GM12878 (cell line): ENCODE measurements at regions not wholly inside any gene's neighbourhood (a gene's known extent, or its start where the extent isn't known, plus 50 kb on each side); places are given as distances from the start of the nearest gene placed in this dataset.

Experiments used
- ATAC-seq: fragments of 200-7000 bp; cut with Tn5 transposase; 3 replicates; pipeline ENCODE4 v1.9.1; 2020; ENCODE audit warnings: mild to moderate bottlenecking, moderate library complexity
- BruUV-seq: library from RNA; stranded (reverse); fragments of 400-500 nt; replicated peaks from 2 replicates; lab custom pipeline; 2021; lab: Mats Ljungman, UMichigan
- CTCF ChIA-PET: fragments of 300-600 bp; sonication (Branson Sonifier 250); formaldehyde crosslinking; extraction: SDS; loops from one replicate; lab custom pipeline; 2021; ENCODE audit warnings: inconsistent platforms; lab: Yijun Ruan, JAX
- POLR2A ChIA-PET: fragments of 350-600 bp; formaldehyde crosslinking; extraction: SDS; loops from one replicate; lab custom pipeline; 2021; ENCODE audit warnings: inconsistent platforms; lab: Charles Lee
- RAD21 ChIA-PET: fragments of 300-600 bp; sonication (Branson Sonifier 250); formaldehyde crosslinking; loops from one replicate; lab custom pipeline; 2023; ENCODE audit warnings: antibody characterized with exemption; ENCODE audit not compliant: unreplicated experiment; lab: Charles Lee
- SMC1A ChIA-PET: fragments of 300-600 bp; sonication (Branson Sonifier 250); formaldehyde crosslinking; loops from one replicate; lab custom pipeline; 2023; ENCODE audit not compliant: unreplicated experiment, uncharacterized antibody; lab: Charles Lee
- DNase-seq: peaks from one replicate; pipeline ENCODE4 v3.0.0-alpha.2; 2011; ENCODE audit warnings: low read depth, low spot score
- FAIRE-seq: peaks from 3 replicates; lab custom pipeline; 2011; peaks lifted over from hg19 to GRCh38; lab: Jason Lieb, UNC
- H2AFZ ChIP-seq: 2 replicates; pipeline ENCODE4 v1.6.0; 2011; ENCODE audit warnings: low read depth, low read length, control low read depth; ENCODE audit not compliant: control insufficient read depth
- H3K27ac ChIP-seq: 2 replicates; pipeline ENCODE4 v1.5.1; 2011; ENCODE audit warnings: control low read depth; ENCODE audit not compliant: control insufficient read depth, insufficient read depth
- H3K27me3 ChIP-seq, 2 experiments: replicated peaks in 1 of 2; 2 replicates each; pipeline versions ENCODE4 v1.6.0 to v1.6.1; 2011; ENCODE audit warnings: low read length in 1 of 2; ENCODE audit not compliant: control insufficient read depth in 2 of 2, insufficient read depth in 2 of 2
- H3K36me3 ChIP-seq, 2 experiments: 2 replicates each; pipeline ENCODE4 v1.5.1; 2011; ENCODE audit warnings: low read length in 1 of 2; ENCODE audit not compliant: control insufficient read depth in 2 of 2, insufficient read depth in 2 of 2
- H3K4me1 ChIP-seq: 2 replicates; pipeline ENCODE4 v1.6.1; 2011; ENCODE audit warnings: mild to moderate bottlenecking, low read length, moderate library complexity, mixed read lengths; ENCODE audit not compliant: control insufficient read depth, insufficient read depth
- H3K4me2 ChIP-seq: 2 replicates; pipeline ENCODE4 v1.6.0; 2011; ENCODE audit warnings: control low read depth; ENCODE audit not compliant: control insufficient read depth, insufficient read depth
- H3K4me3 ChIP-seq: fragments of 200-600 bp; sonication (generic); 2 replicates; pipeline ENCODE4 v1.5.1; 2016
- H3K79me2 ChIP-seq: 2 replicates; pipeline ENCODE4 v1.6.0; 2011; ENCODE audit warnings: low read length; ENCODE audit not compliant: control insufficient read depth, insufficient read depth
- H3K9ac ChIP-seq: 2 replicates; pipeline ENCODE4 v1.8.0; 2011; ENCODE audit warnings: low read length, control low read depth, mixed read lengths; ENCODE audit not compliant: control insufficient read depth, insufficient read depth
- H3K9me3 ChIP-seq: replicated peaks from 3 replicates; pipeline ENCODE4 v1.5.1; 2011; ENCODE audit warnings: mild to moderate bottlenecking, low read length; ENCODE audit not compliant: control insufficient read depth, insufficient read depth
- H4K20me1 ChIP-seq: 2 replicates; pipeline ENCODE4 v1.6.0; 2011; ENCODE audit not compliant: control insufficient read depth, insufficient read depth
- BHLHE40 ChIP-seq, 2 experiments: fragments of 450-650 bp in 1 of 2; IDR thresholded peaks; 2 replicates each; pipeline ENCODE4 v1.6.1; 2011 to 2017; ENCODE audit warnings: low read depth in 2 of 2, borderline replicate concordance in 1 of 2, improper control_type of control experiment in 1 of 2, low read length in 1 of 2, mild to moderate bottlenecking in 1 of 2
- BRCA1 ChIP-seq: IDR thresholded peaks from 2 replicates; pipeline ENCODE4 v1.6.1; 2011; ENCODE audit warnings: low read depth, low read length, improper control_type of control experiment
- CBX5 ChIP-seq: sonication (generic); IDR thresholded peaks from 2 replicates; pipeline ENCODE4 v1.6.1; 2016; ENCODE audit warnings: low read depth, moderate library complexity, mild to moderate bottlenecking, inconsistent platforms
- CREM ChIP-seq: IDR thresholded peaks from 2 replicates; pipeline ENCODE4 v1.6.1; 2014; ENCODE audit warnings: antibody characterized with exemption, low read depth
- KDM1A ChIP-seq: fragments of 200-600 bp; sonication (generic); IDR thresholded peaks from 2 replicates; pipeline ENCODE4 v1.6.1; 2016; ENCODE audit warnings: borderline replicate concordance
- MEF2B ChIP-seq: fragments of 450-650 bp; IDR thresholded peaks from 2 replicates; pipeline ENCODE4 v1.6.1; 2018; ENCODE audit warnings: mild to moderate bottlenecking, moderate library complexity; ENCODE audit not compliant: partially characterized antibody, poor library complexity, severe bottlenecking
- PAX5 ChIP-seq: IDR thresholded peaks from 2 replicates; pipeline ENCODE4 v1.6.1; 2011; ENCODE audit warnings: low read depth, low read length, borderline replicate concordance
- PKNOX1 ChIP-seq: fragments of 450-650 bp; IDR thresholded peaks from 2 replicates; pipeline ENCODE4 v1.6.1; 2016; ENCODE audit warnings: mild to moderate bottlenecking
- RAD21 ChIP-seq: IDR thresholded peaks from 2 replicates; pipeline ENCODE4 v1.6.1; 2011; ENCODE audit warnings: mild to moderate bottlenecking, low read depth, low read length, moderate library complexity; ENCODE audit not compliant: insufficient read depth
- RB1 ChIP-seq: fragments of 450-650 bp; formaldehyde crosslinking; IDR thresholded peaks from 2 replicates; pipeline ENCODE4 v1.6.1; 2017; ENCODE audit warnings: mild to moderate bottlenecking, borderline replicate concordance
- RCOR1 ChIP-seq: conservative IDR thresholded peaks from 2 replicates; pipeline ENCODE4 v1.6.1; 2012; ENCODE audit warnings: low read depth, low read length, improper control_type of control experiment
- RELB ChIP-seq: fragments of 450-650 bp; IDR thresholded peaks from 2 replicates; pipeline ENCODE4 v1.6.1; 2017; ENCODE audit warnings: low read depth, mild to moderate bottlenecking, moderate library complexity
- SMAD5 ChIP-seq: IDR thresholded peaks from 2 replicates; pipeline ENCODE4 v1.6.1; 2016; ENCODE audit warnings: antibody characterized with exemption, low read depth
- SMC3 ChIP-seq: IDR thresholded peaks from 2 replicates; pipeline ENCODE4 v1.6.1; 2011; ENCODE audit warnings: low read length, improper control_type of control experiment, borderline replicate concordance
- SP1 ChIP-seq: IDR thresholded peaks from one replicate; pipeline ENCODE4 v1.6.1; 2011; ENCODE audit warnings: low read depth, low read length
- SREBF1 ChIP-seq: IDR thresholded peaks from 2 replicates; pipeline ENCODE4 v1.6.1; 2012; ENCODE audit warnings: mild to moderate bottlenecking, low read length
- TCF12 ChIP-seq: IDR thresholded peaks from 2 replicates; pipeline ENCODE4 v1.6.1; 2011; ENCODE audit warnings: low read depth, mild to moderate bottlenecking, low read length
- ZNF274 ChIP-seq: IDR thresholded peaks from one replicate; pipeline ENCODE4 v1.8.0; 2011; ENCODE audit not compliant: insufficient read length, insufficient read depth
- ZNF622 ChIP-seq: fragments of 450-650 bp; IDR thresholded peaks from 2 replicates; pipeline ENCODE4 v1.6.1; 2017; ENCODE audit warnings: mild to moderate bottlenecking, inconsistent platforms
- WGBS: methylation state at CpG from one replicate; pipeline ENCODE4 v1.1.6; 2016; ENCODE audit warnings: low lambda C conversion rate; ENCODE audit not compliant: insufficient replicate concordance, insufficient coverage; ENCODE audit errors: missing lambda C conversion rate; 5-methylcytosine and 5-hydroxymethylcytosine counted together
- in situ Hi-C: fragments of 300-500 bp; cut with MboI; formaldehyde crosslinking; loops from 9 replicates; pipeline ENCODE4 v1.14.3; 2018; ENCODE audit warnings: mixed read lengths
- intact Hi-C: fragments of 100-400 bp; cut with micrococcal nuclease; formaldehyde crosslinking; loops from one replicate; pipeline ENCODE4 v1.14.2; 2022; ENCODE audit not compliant: unreplicated experiment

GRCh38 chr22:34356481-34356880 is 436.2 kb upstream of the LARGE1 start:
- POLR2A ChIA-PET = no interaction called here
- H3K27ac ChIP-seq = no peak overlapping the region
- no peak for FAIRE-seq
- TF ChIP-seq RAD21 = no peak
- no peak for TF ChIP-seq PAX5
- TF ChIP-seq RELB = no peak
- no peak for TF ChIP-seq RCOR1
- no peak overlapping the region for H2AFZ ChIP-seq
- H4K20me1 ChIP-seq = no peaks in the 10 kb centered on the region
- H3K36me3 ChIP-seq = no peaks in the 10 kb centered on the region
- no peaks in the 10 kb centered on the region for H3K27me3 ChIP-seq
- CTCF ChIA-PET = no interaction called here
- 0% methylated on average over 1 of the region's 1 CpG for WGBS
- no peak overlapping the region for H3K4me3 ChIP-seq
- SMC1A ChIA-PET = no interaction called here
- H3K9me3 ChIP-seq = no peaks in the 10 kb centered on the region
- BruUV-seq = no TSS peak
- intact Hi-C loops (no loop called here), in situ Hi-C loops (no loop called here)
- no peak for ATAC-seq
- RAD21 ChIA-PET = no interaction called here
- H3K79me2 ChIP-seq = no peaks in the 10 kb centered on the region
- H3K4me2 ChIP-seq = no peak overlapping the region
- no peaks in the 10 kb centered on the region for H3K4me1 ChIP-seq
- no peak overlapping the region for H3K9ac ChIP-seq
- DNase-seq = no peak

- in situ Hi-C loops (no loop called here), intact Hi-C loops (no loop called here)
- ATAC-seq = no peak
- 0% methylated on average over 2 of the region's 2 CpGs for WGBS
- Histone ChIP-seq H3K9ac (no peak overlapping the region), H3K4me1 (no peaks in the 10 kb centered on the region), H4K20me1 (no peaks in the 10 kb centered on the region), H3K79me2 (no peaks in the 10 kb centered on the region), H3K27me3 (no peaks in the 10 kb centered on the region), H3K9me3 (no peaks in the 10 kb centered on the region), H2AFZ (no peak overlapping the region), H3K36me3 (no peaks in the 10 kb centered on the region), H3K4me3 (no peak overlapping the region), H3K4me2 (no peak overlapping the region), H3K27ac (no peak overlapping the region)
- CTCF ChIA-PET = no interaction called here
- RAD21 ChIA-PET = no interaction called here
- no TSS peak for BruUV-seq
- SMC1A ChIA-PET = no interaction called here
- DNase-seq = no peak
- POLR2A ChIA-PET = no interaction called here
- no peak for FAIRE-seq
- TF ChIP-seq SREBF1 (no peak), ZNF622 (no peak), PKNOX1 (no peak), ZNF274 (no peak), CREM (no peak), BHLHE40 (IDR thresholded peaks at IDR 0.05; ENCODE audit: borderline replicate concordance in 1 of 2, low read depth in 2 of 2, low read length in 1 of 2) (no peak), SMAD5 (no peak), BRCA1 (no peak), KDM1A (no peak), PAX5 (no peak), SP1 (no peak), CBX5 (no peak), SMC3 (no peak), MEF2B (no peak), RB1 (no peak), TCF12 (no peak)
Measured at GRCh38 chr22:34370711-34371110, 450.4 kb upstream of the LARGE1 start.
